Pancreas (tissue), 10 donors: ENCODE measurements at regions not wholly inside any gene's neighbourhood (a gene's known extent, or its start where the extent isn't known, plus 50 kb on each side); places are given as distances from the start of the nearest gene placed in this dataset.

Experiments
- ATAC-seq, 4 donors: fragments of 200-7000 bp; cut with Tn5 transposase; one replicate each; pipeline versions ENCODE4 v1.8.0 to v1.9.1; 2020; ENCODE audit warnings: mild to moderate bottlenecking in 4 of 4, moderate library complexity in 4 of 4
- DNase-seq, 6 donors: peaks; one replicate each; pipeline ENCODE4 v3.0.0-alpha.2; 2020
- FAIRE-seq: peaks from 2 replicates; lab custom pipeline; 2012; peaks lifted over from hg19 to GRCh38; lab: Jason Lieb, UNC
- H3K27ac ChIP-seq, 4 donors: fragments of 200-600 bp; sonication (generic); 1 replicate in 3 of 4; 2 replicates in 1 of 4; pipeline versions ENCODE4 v1.5.0 to v1.8.0; 2020
- H3K27me3 ChIP-seq, 4 donors: fragments of 200-600 bp; one replicate each; pipeline ENCODE4 v1.8.0; 2021
- H3K36me3 ChIP-seq, 3 donors: fragments of 200-600 bp; sonication (generic) in 1 of 3; one replicate each; pipeline versions ENCODE4 v1.5.0 to v1.8.0; 2020 to 2021
- H3K4me1 ChIP-seq, 3 donors: fragments of 200-600 bp; one replicate each; pipeline ENCODE4 v1.8.0; 2021
- H3K4me3 ChIP-seq, 4 donors: fragments of 200-600 bp; sonication (generic) in 2 of 4; one replicate each; pipeline versions ENCODE4 v1.5.0 to v1.8.0; 2020 to 2021
- H3K9me3 ChIP-seq, 4 donors: fragments of 200-600 bp; one replicate each; pipeline ENCODE4 v1.8.0; 2021
- CTCF ChIP-seq, 4 donors: fragments of 200-600 bp; sonication (generic) in 3 of 4; IDR thresholded peaks; one replicate each; pipeline versions ENCODE4 v1.5.0 to v1.8.0; 2021; ENCODE audit warnings: antibody characterized with exemption in 4 of 4
- WGBS, 2 donors: extraction: QIAGEN DNeasy Blood & Tissue Kit; methylation state at CpG; one replicate each; pipeline ENCODE4 v1.1.7; 2013; 5-methylcytosine and 5-hydroxymethylcytosine counted together
- intact Hi-C, 3 donors: fragments of 100-400 bp; cut with DNase I; formaldehyde crosslinking; loops; one replicate each; pipeline versions ENCODE4 v1.11.1 to v1.14.2; 2022
- donor health status: healthy with polysubstance abuse.
- donor health status: DM: no; HTN: no; CAD: no; lungs with moderate emphysema.
- donor health status: DM: no; HTN: no; CAD: no.
- donor health status: control.
- donor health status: control.
- donor health status: Bipolar disorder and iron deficiency.
- donor health status: DM: yes; HTN: yes; CAD: no.
- donor health status: DM: no; HTN: no; CAD: no.
- donor health status: DM: no; HTN: no; CAD: no.
- donor health status: DM: yes; HTN: yes; CAD: no.

GRCh38 chr15:31452595-31453557 lies 126.2 kb downstream of the KLF13 start:
- FAIRE-seq (no peak), ATAC-seq (no peak), DNase-seq (no peak)
- H3K27me3 ChIP-seq: no peaks in the 10 kb centered on the region
- 76 to 82% methylated on average over 34 to 36 of the region's 36 CpGs for WGBS, 2 donors
- no peaks in the 10 kb centered on the region for H3K9me3 ChIP-seq
- no peak for TF ChIP-seq CTCF (IDR thresholded peaks at IDR 0.05)
- H3K4me1 ChIP-seq: no peaks in the 10 kb centered on the region
- intact Hi-C loops: no loop called here
- H3K36me3 ChIP-seq: no peaks in the 10 kb centered on the region
- H3K4me3 ChIP-seq: no peak overlapping the region
- no peak overlapping the region for H3K27ac ChIP-seq

DNA sequence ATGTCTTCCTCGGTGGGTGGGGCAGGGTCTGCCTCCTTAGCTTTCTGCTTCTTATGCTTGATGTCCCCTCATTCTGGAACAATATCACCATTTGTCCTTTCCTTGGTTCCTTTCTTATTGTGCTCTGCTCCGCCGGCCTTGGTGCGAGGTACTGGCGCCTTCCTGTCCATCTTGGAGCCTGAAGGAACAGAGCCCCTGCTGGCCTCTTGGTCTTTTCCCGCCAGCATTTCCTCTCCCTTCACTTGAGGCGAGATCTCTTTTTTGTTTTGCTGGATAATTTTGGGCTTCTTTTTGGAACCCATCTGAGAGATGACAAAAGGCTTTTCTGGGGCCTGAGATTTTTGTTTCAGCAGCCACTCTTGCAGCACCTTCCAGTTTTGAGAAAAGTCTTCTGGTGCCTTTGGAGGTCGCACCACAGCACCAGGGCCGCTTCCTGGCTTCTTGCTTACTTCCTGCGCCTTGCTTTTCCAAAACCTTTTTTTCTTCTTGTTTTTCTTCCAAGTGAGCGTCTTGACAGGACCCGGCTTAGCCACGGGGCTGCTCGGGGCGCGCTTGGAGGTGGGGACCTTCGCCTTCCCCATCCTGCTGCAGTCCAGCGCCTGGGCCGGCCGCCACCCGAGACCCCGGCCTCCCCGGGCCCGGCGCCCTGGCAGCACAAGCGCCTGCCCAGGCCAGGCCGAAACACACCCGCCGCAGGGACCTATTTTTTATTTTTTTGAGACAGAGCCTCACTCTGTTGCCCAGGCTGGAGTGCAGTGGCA lies 127.1 kb downstream of the KLF13 start:
- 96 to 97% methylated on average over 28 to 29 of the region's 29 CpGs for WGBS, 2 donors
- Histone ChIP-seq H3K9me3 (no peaks in the 10 kb centered on the region), H3K27me3 (no peaks in the 10 kb centered on the region), H3K27ac (no peak overlapping the region), H3K4me1 (no peaks in the 10 kb centered on the region), H3K4me3 (no peak overlapping the region), H3K36me3 (no peaks in the 10 kb centered on the region)
- no peak for FAIRE-seq
- no peak for ATAC-seq
- no peak for DNase-seq
- intact Hi-C loops: no loop called here
- TF ChIP-seq CTCF (IDR thresholded peaks at IDR 0.05): no peak

GRCh38 chr15:31455499-31455898 lies 128.9 kb downstream of the KLF13 start:
- no peak for FAIRE-seq
- no peak for TF ChIP-seq CTCF (IDR thresholded peaks at IDR 0.05)
- H3K9me3 ChIP-seq: no peaks in the 10 kb centered on the region
- H3K27ac ChIP-seq: no peak overlapping the region
- H3K27me3 ChIP-seq: no peaks in the 10 kb centered on the region
- H3K4me1 ChIP-seq: no peaks in the 10 kb centered on the region
- no peak for DNase-seq
- no peaks in the 10 kb centered on the region for H3K36me3 ChIP-seq
- H3K4me3 ChIP-seq: no peak overlapping the region
- intact Hi-C loops: no loop called here
- ATAC-seq: no peak
- WGBS, 2 donors: 88 to 100% methylated on average over 1 of the region's 1 CpG

DNA sequence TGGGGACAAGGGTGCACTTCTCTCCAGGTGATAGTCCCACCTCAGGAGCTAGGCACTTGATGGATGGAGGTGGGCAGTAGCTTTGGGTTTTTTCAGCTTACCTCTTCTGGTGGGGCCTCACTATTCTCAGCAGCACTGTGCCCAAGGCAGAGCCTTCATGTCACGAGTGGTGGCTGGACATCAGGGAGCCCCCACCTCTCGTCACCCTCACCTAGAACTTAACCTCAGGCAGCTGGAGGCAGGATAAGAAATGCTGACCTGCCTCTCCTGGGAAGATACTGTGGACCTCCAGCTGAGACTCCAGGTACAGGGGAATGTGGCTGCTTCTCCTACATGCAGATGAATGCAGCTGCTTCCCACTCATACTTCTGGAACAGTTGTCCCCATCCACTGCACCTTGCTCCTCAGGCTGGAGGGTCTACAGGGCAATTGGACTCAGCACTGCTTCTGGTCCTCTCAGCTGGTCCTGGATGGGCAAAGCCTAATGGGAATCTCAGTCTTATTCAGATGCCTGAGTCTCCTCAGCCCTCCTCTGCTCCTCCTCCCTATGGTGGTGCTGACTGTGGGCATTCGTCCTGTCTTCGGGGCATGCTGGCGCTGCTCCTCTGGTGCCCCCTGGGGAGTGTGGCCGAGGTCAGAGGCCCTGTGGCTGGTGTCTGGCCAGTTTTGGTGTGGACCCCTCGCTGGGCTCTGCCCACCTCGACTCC lies 129.9 kb downstream of the KLF13 start:
- H3K36me3 ChIP-seq: no peaks in the 10 kb centered on the region
- WGBS, 2 donors: 72 to 78% methylated on average over 8 of the region's 8 CpGs
- no peaks in the 10 kb centered on the region for H3K27me3 ChIP-seq
- FAIRE-seq (no peak), ATAC-seq (no peak), DNase-seq (no peak)
- no peak for TF ChIP-seq CTCF (IDR thresholded peaks at IDR 0.05)
- intact Hi-C loops: no loop called here
- H3K27ac ChIP-seq: no peak overlapping the region
- no peaks in the 10 kb centered on the region for H3K9me3 ChIP-seq
- no peaks in the 10 kb centered on the region for H3K4me1 ChIP-seq
- no peak overlapping the region for H3K4me3 ChIP-seq
